Gastroesophageal sphincter (tissue), 3 donors: ENCODE measurements at regions not wholly inside any gene's neighbourhood (a gene's known extent, or its start where the extent isn't known, plus 50 kb on each side); places are given as distances from the start of the nearest gene placed in this dataset.

ENCODE experiments used
- EP300 ChIP-seq: sonication (generic); formaldehyde crosslinking; IDR thresholded peaks from one replicate; pipeline ENCODE4 v1.6.1; 2017; ENCODE audit warnings: antibody characterized with exemption, mild to moderate bottlenecking
- POLR2A ChIP-seq, 2 donors: fragments of 450-650 bp; IDR thresholded peaks; one replicate each; pipeline ENCODE4 v1.6.1; 2017; ENCODE audit warnings: antibody characterized with exemption in 2 of 2, mild to moderate bottlenecking in 2 of 2, moderate library complexity in 1 of 2
- POLR2AphosphoS5 ChIP-seq: sonication (generic); formaldehyde crosslinking; IDR thresholded peaks from one replicate; pipeline ENCODE4 v1.6.1; 2017; ENCODE audit warnings: antibody characterized with exemption
- TF ChIP-seq, protein P1 (sequence below), 4 experiments: fragments of 200-600 bp in 2 of 4; fragments of 450-650 bp in 2 of 4; sonication (generic) in 1 of 4; IDR thresholded peaks; one replicate each; pipeline ENCODE4 v1.5.1; 2017 to 2019; ENCODE audit warnings: antibody characterized with exemption in 4 of 4, mild to moderate bottlenecking in 2 of 4, moderate library complexity in 2 of 4

- TF ChIP-seq EP300 (no peak), POLR2AphosphoS5 (no peak), POLR2A (IDR thresholded peaks at IDR 0.05) (no peak)
- TF ChIP-seq, protein P1, sequence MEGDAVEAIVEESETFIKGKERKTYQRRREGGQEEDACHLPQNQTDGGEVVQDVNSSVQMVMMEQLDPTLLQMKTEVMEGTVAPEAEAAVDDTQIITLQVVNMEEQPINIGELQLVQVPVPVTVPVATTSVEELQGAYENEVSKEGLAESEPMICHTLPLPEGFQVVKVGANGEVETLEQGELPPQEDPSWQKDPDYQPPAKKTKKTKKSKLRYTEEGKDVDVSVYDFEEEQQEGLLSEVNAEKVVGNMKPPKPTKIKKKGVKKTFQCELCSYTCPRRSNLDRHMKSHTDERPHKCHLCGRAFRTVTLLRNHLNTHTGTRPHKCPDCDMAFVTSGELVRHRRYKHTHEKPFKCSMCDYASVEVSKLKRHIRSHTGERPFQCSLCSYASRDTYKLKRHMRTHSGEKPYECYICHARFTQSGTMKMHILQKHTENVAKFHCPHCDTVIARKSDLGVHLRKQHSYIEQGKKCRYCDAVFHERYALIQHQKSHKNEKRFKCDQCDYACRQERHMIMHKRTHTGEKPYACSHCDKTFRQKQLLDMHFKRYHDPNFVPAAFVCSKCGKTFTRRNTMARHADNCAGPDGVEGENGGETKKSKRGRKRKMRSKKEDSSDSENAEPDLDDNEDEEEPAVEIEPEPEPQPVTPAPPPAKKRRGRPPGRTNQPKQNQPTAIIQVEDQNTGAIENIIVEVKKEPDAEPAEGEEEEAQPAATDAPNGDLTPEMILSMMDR (IDR thresholded peaks at IDR 0.05) = no peak
These were observed 282.8 kb downstream of the TFAP2C start for GRCh38 chr20:56911946-56912345.
